CD4-positive, alpha-beta memory T cell (primary cell): ENCODE measurements at regions not wholly inside any gene's neighbourhood (a gene's known extent, or its start where the extent isn't known, plus 50 kb on each side); places are given as distances from the start of the nearest gene placed in this dataset.

ENCODE experiments used
- CTCF ChIA-PET: fragments of 350-600 bp; sonication (Branson Sonifier 250); formaldehyde crosslinking; loops from one replicate; lab custom pipeline; 2021; ENCODE audit warnings: inconsistent platforms; ENCODE audit not compliant: partially characterized antibody; lab: Charles Lee
- POLR2A ChIA-PET: fragments of 350-600 bp; sonication (Branson Sonifier 250); formaldehyde crosslinking; loops from one replicate; lab custom pipeline; 2021; ENCODE audit not compliant: partially characterized antibody; lab: Charles Lee
- DNase-seq, 5 donors: peaks; one replicate each; pipeline versions ENCODE4 v3.0.0 to v3.0.0-alpha.2; 2020 to 2022; ENCODE audit warnings: mixed read lengths in 1 of 5
- H3K27ac ChIP-seq: one replicate; pipeline ENCODE4 v1.7.0; 2013; ENCODE audit warnings: low read depth, low read length
- H3K27me3 ChIP-seq: 2 replicates; pipeline ENCODE4 v1.7.0; 2013; ENCODE audit warnings: mild to moderate bottlenecking, low read length, moderate library complexity; ENCODE audit not compliant: insufficient read depth
- H3K36me3 ChIP-seq: 2 replicates; pipeline ENCODE4 v1.7.0; 2013; ENCODE audit warnings: mild to moderate bottlenecking, low read length, moderate library complexity; ENCODE audit not compliant: insufficient read depth
- H3K4me1 ChIP-seq: 2 replicates; pipeline ENCODE4 v1.7.0; 2013; ENCODE audit warnings: mild to moderate bottlenecking, low read length, moderate library complexity; ENCODE audit not compliant: insufficient read depth
- H3K4me3 ChIP-seq, 2 donors: one replicate each; pipeline ENCODE4 v1.7.0; 2013; ENCODE audit warnings: low read length in 2 of 2, mild to moderate bottlenecking in 1 of 2
- H3K9me3 ChIP-seq, 2 donors: one replicate each; pipeline ENCODE4 v1.7.0; 2013; ENCODE audit warnings: low read length in 2 of 2, control low read depth in 1 of 2; ENCODE audit not compliant: control insufficient read depth in 1 of 2
- H3K27ac Mint-ChIP-seq, 7 donors: one replicate each; pipeline ENCODE4 v1.8.0; 2020 to 2021; ENCODE audit warnings: mixed read lengths in 7 of 7, mild to moderate bottlenecking in 6 of 7, inconsistent platforms in 3 of 7, moderate library complexity in 3 of 7
- H3K27me3 Mint-ChIP-seq, 2 donors: one replicate each; pipeline ENCODE4 v1.8.0; 2020 to 2021; ENCODE audit warnings: mixed read lengths in 2 of 2
- H3K36me3 Mint-ChIP-seq, 2 donors: one replicate each; pipeline ENCODE4 v1.8.0; 2020 to 2021; ENCODE audit warnings: mixed read lengths in 2 of 2, inconsistent platforms in 1 of 2, mild to moderate bottlenecking in 1 of 2
- H3K4me1 Mint-ChIP-seq, 4 donors: one replicate each; pipeline ENCODE4 v1.8.0; 2020 to 2021; ENCODE audit warnings: mixed read lengths in 4 of 4, mild to moderate bottlenecking in 1 of 4
- H3K4me3 Mint-ChIP-seq, 8 donors: one replicate each; pipeline ENCODE4 v1.8.0; 2020 to 2021; ENCODE audit warnings: mixed read lengths in 8 of 8, mild to moderate bottlenecking in 7 of 8, moderate library complexity in 6 of 8, inconsistent platforms in 3 of 8
- H3K9me3 Mint-ChIP-seq, 8 donors: one replicate each; pipeline ENCODE4 v1.8.0; 2020 to 2021; ENCODE audit warnings: mixed read lengths in 8 of 8, mild to moderate bottlenecking in 5 of 8, inconsistent platforms in 3 of 8, moderate library complexity in 1 of 8
- intact Hi-C: fragments of 100-400 bp; cut with micrococcal nuclease; formaldehyde crosslinking; loops from one replicate; pipeline ENCODE4 v1.15.1; 2023

DNA sequence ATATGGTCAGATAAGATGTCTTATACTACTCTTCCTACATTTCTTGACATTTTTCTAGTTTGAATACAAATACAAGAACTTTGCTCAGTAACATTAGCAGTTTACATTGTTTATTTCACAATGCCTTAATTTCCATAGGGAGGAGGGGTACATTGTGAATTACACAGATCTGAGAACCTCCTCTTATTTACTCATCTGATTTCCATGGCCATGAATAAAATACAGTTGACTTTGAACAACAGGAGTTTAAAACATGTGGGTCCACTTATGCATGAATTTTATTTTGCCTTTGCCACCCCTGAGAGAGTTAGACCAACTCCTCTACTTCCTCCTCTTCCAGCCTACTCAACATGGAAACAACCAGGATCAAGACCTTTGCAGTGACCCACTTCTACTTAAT lies 67.7 kb downstream of the MGST1 start:
- POLR2A ChIA-PET: no interaction called here

DNA sequence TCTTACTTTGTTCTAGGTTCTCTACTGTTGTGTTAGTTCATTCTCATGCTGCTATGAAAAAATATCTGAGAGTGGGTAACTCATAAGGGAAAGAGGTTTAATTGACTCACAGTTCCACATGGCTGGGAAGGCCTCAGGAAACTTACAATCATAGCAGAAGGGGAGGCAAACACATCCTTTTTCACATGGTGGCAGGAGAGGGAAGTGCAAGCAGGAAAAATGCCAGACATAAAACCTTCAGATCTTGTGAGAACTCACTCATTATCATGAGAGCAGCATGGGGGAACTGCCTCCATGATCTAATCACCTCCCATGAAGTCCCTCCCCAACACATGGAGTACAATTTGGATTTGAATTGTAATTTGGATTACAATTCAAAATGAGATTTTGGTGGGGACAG lies 69.6 kb downstream of the MGST1 start:
- CTCF ChIA-PET: no interaction called here
- H3K4me1 Mint-ChIP-seq: no peaks in the 10 kb centered on the region
- no peaks in the 10 kb centered on the region for H3K27me3 Mint-ChIP-seq
- H3K36me3 Mint-ChIP-seq: no peaks in the 10 kb centered on the region
- H3K9me3 Mint-ChIP-seq: peaks cover 2 to 8% (median 3%) of the 10 kb centered on the region in 8 donors
- H3K9me3 ChIP-seq: no peaks in the 10 kb centered on the region
- POLR2A ChIA-PET: no interaction called here
- H3K4me3 ChIP-seq: no peak overlapping the region
- H3K4me3 Mint-ChIP-seq: no peak overlapping the region
- H3K36me3 ChIP-seq: no peaks in the 10 kb centered on the region
- H3K4me1 ChIP-seq: no peaks in the 10 kb centered on the region
- H3K27me3 ChIP-seq: no peaks in the 10 kb centered on the region
- no peak overlapping the region for H3K27ac ChIP-seq
- intact Hi-C loops: no loop called here
- no peak for DNase-seq
- no peak overlapping the region for H3K27ac Mint-ChIP-seq

More for the DNA sequence above, 67.7 kb downstream of the MGST1 start:
- Histone ChIP-seq H3K9me3 (no peaks in the 10 kb centered on the region), H3K4me1 (no peaks in the 10 kb centered on the region), H3K27me3 (no peaks in the 10 kb centered on the region), H3K36me3 (no peaks in the 10 kb centered on the region), H3K27ac (no peak overlapping the region), H3K4me3 (no peak overlapping the region)
- H3K9me3 Mint-ChIP-seq: peaks cover 2 to 10% (median 4%) of the 10 kb centered on the region in 8 donors
- intact Hi-C loops: no loop called here
- CTCF ChIA-PET: no interaction called here
- H3K4me3 Mint-ChIP-seq: no peak overlapping the region
- no peaks in the 10 kb centered on the region for H3K4me1 Mint-ChIP-seq
- H3K27ac Mint-ChIP-seq: no peak overlapping the region
- H3K27me3 Mint-ChIP-seq: no peaks in the 10 kb centered on the region
- DNase-seq: no peak
- no peaks in the 10 kb centered on the region for H3K36me3 Mint-ChIP-seq

DNA sequence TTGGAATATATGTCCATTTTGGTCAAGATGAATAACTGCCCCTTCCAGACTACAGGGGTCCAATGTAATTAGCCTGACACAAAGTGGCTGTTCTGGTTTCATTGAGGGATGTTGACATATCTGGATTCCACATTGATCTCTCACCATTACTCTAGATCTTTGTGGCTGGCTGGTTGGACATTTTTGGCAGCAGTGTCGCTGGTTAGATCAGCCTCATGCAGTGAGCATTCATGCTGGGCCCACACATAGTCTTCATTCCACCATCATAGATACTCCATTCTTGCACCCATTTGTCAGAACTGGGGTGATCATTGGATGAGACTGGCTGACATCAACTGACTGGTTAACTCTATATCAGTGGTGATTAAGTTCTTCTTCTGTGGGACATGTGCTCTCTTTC lies 74.4 kb downstream of the MGST1 start:
- no peaks in the 10 kb centered on the region for H3K4me1 ChIP-seq
- no peak overlapping the region for H3K27ac ChIP-seq
- no peaks in the 10 kb centered on the region for H3K36me3 ChIP-seq
- ChIA-PET POLR2A (no interaction called here), CTCF (no interaction called here)
- no peak overlapping the region for H3K4me3 ChIP-seq
- no peak overlapping the region for H3K27ac Mint-ChIP-seq
- no peak overlapping the region for H3K4me3 Mint-ChIP-seq
- peaks cover 3 to 7% (median 4%) of the 10 kb centered on the region in 8 donors for H3K9me3 Mint-ChIP-seq
- intact Hi-C loops: no loop called here
- H3K27me3 Mint-ChIP-seq: peaks cover 0 to 3% of the 10 kb centered on the region in 2 donors
- no peak for DNase-seq
- H3K4me1 Mint-ChIP-seq: no peaks in the 10 kb centered on the region
- H3K27me3 ChIP-seq: no peaks in the 10 kb centered on the region
- no peaks in the 10 kb centered on the region for H3K36me3 Mint-ChIP-seq
- no peaks in the 10 kb centered on the region for H3K9me3 ChIP-seq

DNA sequence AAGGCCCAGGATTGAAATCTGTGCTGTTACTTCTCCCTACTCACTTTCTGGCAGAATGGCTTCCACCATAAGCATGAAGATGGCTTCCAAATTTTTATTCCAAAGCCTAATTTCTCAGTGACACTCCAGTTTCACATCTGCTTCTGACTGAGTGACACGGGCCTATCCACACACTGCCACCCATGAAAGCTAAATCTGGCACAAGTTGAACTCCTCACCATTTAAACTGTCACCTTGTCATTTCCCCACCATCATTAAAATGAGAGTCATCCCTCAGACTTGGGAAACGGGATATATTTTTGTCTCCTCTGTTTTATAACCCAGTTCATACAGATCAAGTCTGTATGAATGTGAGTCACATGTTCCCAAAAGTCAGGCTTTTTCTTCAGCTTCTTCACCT lies 77.1 kb downstream of the MGST1 start:
- intact Hi-C loops: no loop called here
- H3K9me3 ChIP-seq: no peaks in the 10 kb centered on the region
- H3K4me3 Mint-ChIP-seq: no peak overlapping the region
- no peaks in the 10 kb centered on the region for H3K36me3 ChIP-seq
- CTCF ChIA-PET: no interaction called here
- no peaks in the 10 kb centered on the region for H3K4me1 Mint-ChIP-seq
- H3K4me1 ChIP-seq: no peaks in the 10 kb centered on the region
- no peaks in the 10 kb centered on the region for H3K36me3 Mint-ChIP-seq
- H3K27ac Mint-ChIP-seq: no peak overlapping the region
- H3K9me3 Mint-ChIP-seq: peaks cover 0 to 8% (median 3%) of the 10 kb centered on the region in 8 donors
- no peak overlapping the region for H3K4me3 ChIP-seq
- POLR2A ChIA-PET: no interaction called here
- H3K27me3 Mint-ChIP-seq: peaks cover 0 to 3% of the 10 kb centered on the region in 2 donors
- no peak for DNase-seq
- H3K27me3 ChIP-seq: no peaks in the 10 kb centered on the region
- H3K27ac ChIP-seq: no peak overlapping the region

DNA sequence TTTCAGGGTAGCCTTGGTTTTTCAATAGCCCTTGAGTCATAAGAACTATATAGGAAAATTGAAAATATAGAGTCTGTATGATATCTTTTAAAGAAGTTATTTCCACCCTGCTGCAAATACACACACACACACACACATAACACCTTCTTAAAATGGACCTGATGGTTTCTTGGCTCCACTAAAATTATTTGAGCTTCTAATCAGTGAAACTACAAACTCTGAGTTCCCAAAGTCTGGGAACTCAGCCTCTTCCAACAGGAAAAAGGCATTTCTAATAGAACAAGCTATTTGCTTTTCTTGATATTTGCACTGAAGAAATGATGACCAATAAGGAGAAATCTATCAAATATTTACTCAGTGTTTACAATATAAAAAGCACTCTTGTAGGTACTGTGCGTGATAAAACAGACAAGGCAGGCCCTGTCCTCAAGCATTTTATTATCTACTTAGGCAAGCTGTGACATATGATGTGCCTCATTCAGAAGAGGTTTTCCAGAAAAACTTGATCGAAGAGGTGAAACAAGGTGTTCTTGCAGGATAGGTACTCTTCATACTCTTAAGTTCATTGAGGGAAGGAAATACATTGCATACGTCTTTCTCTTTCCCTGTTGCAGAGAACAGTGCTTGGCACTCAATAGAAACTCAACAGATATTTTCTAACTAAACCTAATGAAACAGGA lies 88.6 kb downstream of the MGST1 start:
- POLR2A ChIA-PET: no interaction called here
- Histone ChIP-seq H3K27ac (no peak overlapping the region), H3K36me3 (no peaks in the 10 kb centered on the region), H3K4me1 (no peaks in the 10 kb centered on the region), H3K4me3 (no peak overlapping the region), H3K27me3 (no peaks in the 10 kb centered on the region), H3K9me3 (no peaks in the 10 kb centered on the region)
- no peak overlapping the region for H3K27ac Mint-ChIP-seq
- CTCF ChIA-PET: no interaction called here
- no peaks in the 10 kb centered on the region for H3K27me3 Mint-ChIP-seq
- no peaks in the 10 kb centered on the region for H3K36me3 Mint-ChIP-seq
- intact Hi-C loops: no loop called here
- H3K4me3 Mint-ChIP-seq: no peak overlapping the region
- H3K4me1 Mint-ChIP-seq: no peaks in the 10 kb centered on the region
- DNase-seq: no peak
- peaks cover 0 to 19% (median 9%) of the 10 kb centered on the region in 8 donors for H3K9me3 Mint-ChIP-seq

DNA sequence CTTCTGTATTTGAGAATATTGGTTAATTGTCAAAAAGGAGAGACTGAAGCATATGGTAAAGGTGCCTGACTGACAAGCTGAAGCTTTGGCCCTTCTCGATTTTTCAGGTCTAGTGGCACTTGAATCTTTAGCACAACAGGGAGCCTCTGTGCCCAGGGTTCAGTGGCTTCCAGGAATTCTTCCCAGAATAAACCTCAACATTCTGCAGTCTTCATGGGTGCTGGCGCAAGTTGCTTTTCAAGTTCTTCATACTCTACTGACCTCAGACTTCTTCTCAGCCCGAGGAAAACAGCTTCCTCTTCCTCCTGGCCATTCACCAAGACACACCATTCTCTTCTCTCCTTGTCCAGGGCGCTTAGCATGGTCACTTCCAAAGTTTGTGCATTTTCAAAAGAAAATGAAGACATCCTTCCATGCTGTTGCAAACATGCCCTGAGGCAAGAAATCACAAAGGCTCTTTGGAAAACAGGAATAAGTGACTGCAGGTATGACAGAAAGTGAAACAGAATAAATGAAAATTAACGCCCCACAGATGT lies 89.9 kb downstream of the MGST1 start:
- POLR2A ChIA-PET: no interaction called here

DNA sequence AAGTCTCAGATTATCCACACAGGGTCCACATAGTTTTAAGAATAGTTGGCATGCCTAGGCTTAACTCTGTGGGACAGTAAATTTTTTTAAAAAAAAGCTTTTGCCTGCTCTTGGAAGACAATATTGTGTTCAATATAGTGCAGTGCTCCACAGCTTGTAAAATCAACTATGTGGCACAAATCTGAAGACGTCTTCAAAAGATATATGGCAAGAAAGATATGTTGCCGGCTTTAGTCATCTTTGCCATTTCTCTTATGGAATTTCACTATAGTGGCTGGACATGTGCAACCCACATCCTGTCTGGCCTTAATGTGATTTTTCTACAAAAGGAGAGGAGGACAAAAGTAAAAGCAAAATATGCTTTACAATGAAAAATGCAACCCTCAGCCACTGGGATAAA lies 90.5 kb downstream of the MGST1 start:
- Histone ChIP-seq H3K9me3 (peaks cover 0 to 4% of the 10 kb centered on the region in 2 donors), H3K4me1 (no peaks in the 10 kb centered on the region), H3K27ac (no peak overlapping the region), H3K36me3 (no peaks in the 10 kb centered on the region), H3K4me3 (no peak overlapping the region), H3K27me3 (no peaks in the 10 kb centered on the region)
- Mint-ChIP-seq H3K4me3 (no peak overlapping the region), H3K36me3 (no peaks in the 10 kb centered on the region), H3K27ac (no peak overlapping the region), H3K27me3 (no peaks in the 10 kb centered on the region), H3K9me3 (peaks cover 0 to 21% (median 6%) of the 10 kb centered on the region in 8 donors), H3K4me1 (no peaks in the 10 kb centered on the region)
- ChIA-PET CTCF (no interaction called here), POLR2A (no interaction called here)
- intact Hi-C loops: no loop called here
- no peak for DNase-seq

More for the DNA sequence above, 89.9 kb downstream of the MGST1 start:
- H3K9me3 ChIP-seq: peaks cover 0 to 3% of the 10 kb centered on the region in 2 donors
- Mint-ChIP-seq H3K4me3 (no peak overlapping the region), H3K27me3 (no peaks in the 10 kb centered on the region), H3K36me3 (no peaks in the 10 kb centered on the region), H3K9me3 (peaks cover 0 to 21% (median 8%) of the 10 kb centered on the region in 8 donors), H3K4me1 (no peaks in the 10 kb centered on the region), H3K27ac (no peak overlapping the region)
- CTCF ChIA-PET: no interaction called here
- no peak for DNase-seq
- no peaks in the 10 kb centered on the region for H3K27me3 ChIP-seq
- no peaks in the 10 kb centered on the region for H3K4me1 ChIP-seq
- intact Hi-C loops: no loop called here
- no peak overlapping the region for H3K27ac ChIP-seq
- H3K36me3 ChIP-seq: no peaks in the 10 kb centered on the region
- no peak overlapping the region for H3K4me3 ChIP-seq
